ENCODE measurements at regions not wholly inside any gene's neighbourhood (a gene's known extent, or its start where the extent isn't known, plus 50 kb on each side); places are given as distances from the start of the nearest gene placed in this dataset.
"Not testable (repeated sequence)": the region's sequence is repeated elsewhere in the genome, so short reads cannot be mapped to it uniquely, and the experiment has no call there.

DNA sequence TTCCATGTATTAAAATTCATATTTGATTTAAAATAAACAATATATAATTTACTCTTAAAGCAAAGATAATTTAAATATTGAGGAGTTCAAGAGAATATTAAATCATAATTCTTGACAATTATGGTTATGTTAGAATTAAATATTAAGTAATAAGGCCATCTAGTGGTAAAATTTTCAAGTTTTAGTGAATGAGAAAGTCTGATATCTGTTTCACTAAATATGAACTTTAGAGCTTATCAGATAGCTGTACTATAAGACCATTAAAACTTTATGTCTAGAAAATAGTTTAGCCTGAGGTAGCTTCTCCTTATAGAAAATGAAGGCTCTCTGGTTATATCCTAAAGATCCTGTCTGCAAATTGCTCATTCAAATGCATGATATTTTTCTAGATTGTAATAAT lies 152.1 kb upstream of the PRSS12 start:
- not testable (repeated sequence) for H3K4me1 ChIP-seq (ENCODE audit: insufficient read depth, insufficient read length); DNase-seq (ENCODE audit: low read depth, low spot score); H3K27me3 ChIP-seq (ENCODE audit: insufficient read depth, insufficient read length); H3K36me3 ChIP-seq (ENCODE audit: insufficient read depth, insufficient read length, low read length); H3K9ac ChIP-seq (ENCODE audit: insufficient read length, low read depth); H3K9me3 ChIP-seq (ENCODE audit: insufficient read depth, low read length); H3K4me3 ChIP-seq (ENCODE audit: insufficient read length, low read depth)

DNA sequence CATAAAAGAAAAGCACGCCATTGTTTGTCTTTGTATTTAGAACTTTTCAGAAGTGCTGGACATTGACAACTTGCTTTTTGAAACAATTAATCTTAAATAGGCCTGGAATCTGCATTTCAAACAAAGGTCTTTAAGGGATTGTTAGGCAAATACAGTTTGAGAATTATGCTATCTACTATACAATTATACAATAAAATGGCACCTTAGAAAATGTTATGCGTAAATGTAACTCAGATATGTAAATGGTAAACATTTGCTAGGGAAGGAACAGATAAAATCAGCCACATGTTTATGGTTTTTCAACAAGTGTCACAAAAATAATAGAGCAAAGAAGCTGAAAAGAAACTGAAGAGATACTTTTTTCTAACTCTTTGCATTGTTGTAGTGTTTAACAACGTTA lies 152.7 kb upstream of the PRSS12 start:
- H3K4me1 ChIP-seq (ENCODE audit: insufficient read depth, insufficient read length); H3K36me3 ChIP-seq (ENCODE audit: insufficient read depth, insufficient read length, low read length); H3K4me3 ChIP-seq (ENCODE audit: insufficient read length, low read depth); H3K9me3 ChIP-seq (ENCODE audit: insufficient read depth, low read length); H3K27me3 ChIP-seq (ENCODE audit: insufficient read depth, insufficient read length); H3K9ac ChIP-seq (ENCODE audit: insufficient read length, low read depth); DNase-seq (ENCODE audit: low read depth, low spot score): not testable (repeated sequence)

DNA sequence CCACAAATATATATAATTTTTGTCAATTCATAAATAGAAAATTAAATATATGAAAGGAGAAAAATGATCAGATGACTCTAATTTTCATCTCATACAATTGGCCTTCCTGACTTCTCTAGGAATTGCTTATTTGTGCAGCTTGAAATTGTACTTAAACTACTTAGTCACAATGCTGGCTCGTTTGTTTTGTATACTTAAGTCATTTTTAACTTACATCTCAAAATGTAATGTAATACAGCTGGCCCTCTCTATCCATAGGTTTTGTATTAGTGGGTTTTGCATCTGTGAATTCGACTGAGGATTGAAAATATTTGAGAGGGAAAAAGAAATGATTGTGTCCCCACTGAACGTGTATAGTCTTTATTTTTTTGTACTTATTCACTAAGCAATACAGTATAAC lies 160.1 kb upstream of the PRSS12 start:
- not testable (repeated sequence) for DNase-seq (ENCODE audit: low read depth, low spot score); H3K36me3 ChIP-seq (ENCODE audit: insufficient read depth, insufficient read length, low read length); H3K4me1 ChIP-seq (ENCODE audit: insufficient read depth, insufficient read length); H3K27me3 ChIP-seq (ENCODE audit: insufficient read depth, insufficient read length); H3K9me3 ChIP-seq (ENCODE audit: insufficient read depth, low read length); H3K9ac ChIP-seq (ENCODE audit: insufficient read length, low read depth); H3K4me3 ChIP-seq (ENCODE audit: insufficient read length, low read depth)

DNA sequence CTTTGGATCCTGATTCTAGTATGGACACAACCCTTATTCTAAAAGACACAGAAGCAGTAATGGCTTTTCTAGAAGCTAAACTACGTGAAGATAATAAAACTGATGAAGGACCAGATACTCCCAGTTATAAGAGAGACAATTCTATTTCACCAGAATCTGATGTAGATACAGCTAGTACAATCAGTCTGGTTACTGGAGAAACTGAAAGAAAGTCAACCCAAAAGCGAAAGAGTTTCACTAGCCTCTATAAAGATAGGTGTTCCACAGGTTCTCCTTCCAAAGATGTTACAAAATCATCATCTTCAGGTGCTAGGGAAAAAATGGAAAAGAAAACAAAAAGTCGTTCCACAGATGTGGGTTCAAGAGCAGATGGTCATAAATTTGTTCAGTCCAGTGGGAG lies 161.5 kb upstream of the PRSS12 start:
- H3K9ac ChIP-seq (ENCODE audit: insufficient read length, low read depth); H3K27me3 ChIP-seq (ENCODE audit: insufficient read depth, insufficient read length); H3K36me3 ChIP-seq (ENCODE audit: insufficient read depth, insufficient read length, low read length); H3K4me1 ChIP-seq (ENCODE audit: insufficient read depth, insufficient read length); H3K4me3 ChIP-seq (ENCODE audit: insufficient read length, low read depth); DNase-seq (ENCODE audit: low read depth, low spot score); H3K9me3 ChIP-seq (ENCODE audit: insufficient read depth, low read length): not testable (repeated sequence)

- not testable (repeated sequence) for DNase-seq (ENCODE audit: low read depth, low spot score); H3K9ac ChIP-seq (ENCODE audit: insufficient read length, low read depth); H3K36me3 ChIP-seq (ENCODE audit: insufficient read depth, insufficient read length, low read length); H3K27me3 ChIP-seq (ENCODE audit: insufficient read depth, insufficient read length); H3K4me1 ChIP-seq (ENCODE audit: insufficient read depth, insufficient read length); H3K9me3 ChIP-seq (ENCODE audit: insufficient read depth, low read length); H3K4me3 ChIP-seq (ENCODE audit: insufficient read length, low read depth)
These were observed 163.3 kb upstream of the PRSS12 start for GRCh38 chr4:118516107-118516506.

DNA sequence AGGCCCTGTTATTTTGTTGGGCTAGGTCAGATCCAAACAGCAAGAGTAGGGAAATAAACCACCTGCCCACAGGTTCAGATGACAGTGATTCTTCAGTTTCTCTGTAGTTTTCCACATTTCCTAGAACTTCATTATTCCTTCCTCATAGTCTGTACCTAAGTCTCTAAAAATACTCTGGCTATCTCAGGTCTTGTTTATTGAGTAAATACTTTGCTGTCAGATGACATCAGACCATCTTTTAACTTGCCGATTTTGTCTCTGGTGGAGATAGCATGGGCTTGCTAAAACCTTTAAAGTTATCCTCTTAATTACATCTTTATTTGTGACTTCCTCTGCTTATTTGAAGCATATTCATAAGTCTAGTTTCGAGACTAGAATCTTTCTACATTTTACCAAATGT lies 155.1 kb upstream of the METTL14 start:
- H3K36me3 ChIP-seq (ENCODE audit: insufficient read depth, insufficient read length, low read length); H3K4me1 ChIP-seq (ENCODE audit: insufficient read depth, insufficient read length); H3K9me3 ChIP-seq (ENCODE audit: insufficient read depth, low read length); H3K4me3 ChIP-seq (ENCODE audit: insufficient read length, low read depth); DNase-seq (ENCODE audit: low read depth, low spot score); H3K9ac ChIP-seq (ENCODE audit: insufficient read length, low read depth); H3K27me3 ChIP-seq (ENCODE audit: insufficient read depth, insufficient read length): not testable (repeated sequence)

DNA sequence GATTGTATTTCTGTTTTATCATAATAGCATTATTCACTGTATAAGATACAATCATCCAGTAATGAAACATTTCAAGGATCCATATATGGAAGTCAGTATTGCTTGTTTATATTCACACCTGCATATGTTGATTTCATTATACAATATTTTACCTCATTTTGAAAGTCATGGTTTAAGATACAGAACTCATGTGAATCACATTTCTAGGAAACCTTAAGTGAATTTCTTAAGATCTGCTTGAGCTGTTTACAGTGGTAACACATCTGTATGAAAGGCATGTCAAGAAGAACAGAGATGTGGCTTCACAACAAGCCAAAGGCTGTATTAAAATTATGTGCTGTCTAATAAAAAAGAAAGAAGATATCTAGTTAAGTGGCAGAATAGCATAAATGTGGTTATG lies 153.2 kb upstream of the METTL14 start:
- not testable (repeated sequence) for H3K4me3 ChIP-seq (ENCODE audit: insufficient read length, low read depth); H3K9ac ChIP-seq (ENCODE audit: insufficient read length, low read depth); H3K9me3 ChIP-seq (ENCODE audit: insufficient read depth, low read length); H3K4me1 ChIP-seq (ENCODE audit: insufficient read depth, insufficient read length); DNase-seq (ENCODE audit: low read depth, low spot score); H3K27me3 ChIP-seq (ENCODE audit: insufficient read depth, insufficient read length); H3K36me3 ChIP-seq (ENCODE audit: insufficient read depth, insufficient read length, low read length)

DNA sequence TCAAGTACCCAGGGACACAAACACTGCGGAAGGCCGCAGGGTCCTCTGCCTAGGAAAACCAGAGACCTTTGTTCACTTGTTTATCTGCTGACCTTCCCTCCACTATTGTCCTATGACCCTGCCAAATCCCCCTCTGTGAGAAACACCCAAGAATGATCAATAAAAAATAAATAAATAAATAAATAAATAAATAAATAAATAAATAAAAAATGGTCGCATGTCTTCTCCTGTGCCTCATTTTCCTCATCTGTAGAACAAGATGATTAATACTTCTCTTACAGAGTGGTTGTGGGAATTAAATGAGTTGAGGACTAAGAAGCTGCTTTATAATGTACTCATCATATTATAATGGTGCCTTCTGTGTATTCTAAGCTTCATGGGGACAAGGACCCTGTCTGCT lies 149.4 kb upstream of the METTL14 start:
- H3K9me3 ChIP-seq (ENCODE audit: insufficient read depth, low read length); H3K36me3 ChIP-seq (ENCODE audit: insufficient read depth, insufficient read length, low read length); DNase-seq (ENCODE audit: low read depth, low spot score); H3K9ac ChIP-seq (ENCODE audit: insufficient read length, low read depth); H3K4me3 ChIP-seq (ENCODE audit: insufficient read length, low read depth); H3K4me1 ChIP-seq (ENCODE audit: insufficient read depth, insufficient read length); H3K27me3 ChIP-seq (ENCODE audit: insufficient read depth, insufficient read length): not testable (repeated sequence)

DNA sequence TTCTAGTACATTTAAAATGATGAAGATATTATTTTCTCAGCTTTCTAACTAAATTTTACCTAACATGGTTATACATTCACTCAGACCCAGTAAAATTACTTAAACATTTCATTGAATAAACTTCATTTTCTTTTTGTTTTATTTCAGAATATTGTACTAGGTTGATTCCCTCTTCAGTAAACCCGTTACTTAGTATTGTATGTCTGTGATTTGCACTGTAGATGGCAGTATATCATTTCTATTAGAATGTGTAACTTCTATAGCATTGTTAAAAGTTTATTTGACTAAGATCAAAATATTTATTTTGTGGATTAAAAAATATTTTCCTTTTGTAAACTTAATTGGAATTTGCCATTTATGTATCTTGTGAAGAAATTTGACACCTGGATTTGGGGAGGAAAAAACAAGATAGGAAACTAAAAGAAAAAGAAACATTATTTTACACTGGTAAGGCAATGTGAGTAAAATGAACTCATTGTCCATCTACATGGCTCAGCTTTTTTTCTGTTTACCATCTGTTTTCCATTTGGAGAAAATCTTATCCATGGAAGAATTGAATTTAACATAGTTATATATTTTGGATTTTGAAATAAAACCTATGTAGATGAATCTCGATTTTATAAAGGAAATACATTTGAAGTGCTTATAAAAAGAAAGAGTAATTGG lies 145.6 kb upstream of the METTL14 start:
- DNase-seq (ENCODE audit: low read depth, low spot score); H3K36me3 ChIP-seq (ENCODE audit: insufficient read depth, insufficient read length, low read length); H3K4me1 ChIP-seq (ENCODE audit: insufficient read depth, insufficient read length); H3K9ac ChIP-seq (ENCODE audit: insufficient read length, low read depth); H3K27me3 ChIP-seq (ENCODE audit: insufficient read depth, insufficient read length); H3K4me3 ChIP-seq (ENCODE audit: insufficient read length, low read depth); H3K9me3 ChIP-seq (ENCODE audit: insufficient read depth, low read length): not testable (repeated sequence)

DNA sequence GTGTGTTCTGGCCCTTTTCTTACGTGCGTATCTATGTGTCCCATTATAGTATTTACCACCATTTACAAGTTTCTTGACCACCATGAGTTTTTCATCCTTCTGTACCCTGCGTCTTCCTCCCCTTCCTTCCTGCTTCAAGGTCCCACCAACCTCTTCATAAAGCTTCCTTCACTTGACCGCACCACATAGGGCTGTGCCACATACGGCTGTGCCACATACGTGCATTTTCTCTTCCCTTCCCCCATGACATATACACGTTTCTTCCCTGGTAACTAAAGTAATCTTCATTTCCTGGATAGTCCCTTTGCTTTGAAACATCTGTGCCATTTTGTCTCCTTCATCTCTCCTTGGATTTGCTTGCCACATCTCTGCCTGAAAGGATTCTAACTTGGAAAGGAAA lies 128.6 kb upstream of the METTL14 start:
- not testable (repeated sequence) for H3K4me1 ChIP-seq (ENCODE audit: insufficient read depth, insufficient read length); H3K27me3 ChIP-seq (ENCODE audit: insufficient read depth, insufficient read length); H3K9me3 ChIP-seq (ENCODE audit: insufficient read depth, low read length); H3K36me3 ChIP-seq (ENCODE audit: insufficient read depth, insufficient read length, low read length); H3K9ac ChIP-seq (ENCODE audit: insufficient read length, low read depth); DNase-seq (ENCODE audit: low read depth, low spot score); H3K4me3 ChIP-seq (ENCODE audit: insufficient read length, low read depth)
